HEK293T (cell line): ENCODE measurements at regions not wholly inside any gene's neighbourhood (a gene's known extent, or its start where the extent isn't known, plus 50 kb on each side); places are given as distances from the start of the nearest gene placed in this dataset.
"Not testable (repeated sequence)": the region's sequence is repeated elsewhere in the genome, so short reads cannot be mapped to it uniquely, and the experiment has no call there.

Source experiments
- CTCF ChIA-PET: fragments of 350-600 bp; formaldehyde crosslinking; extraction: SDS; loops from one replicate; lab custom pipeline; 2021; ENCODE audit warnings: antibody characterized with exemption, inconsistent platforms; lab: Yijun Ruan, JAX
- POLR2A ChIA-PET: fragments of 350-600 bp; formaldehyde crosslinking; extraction: SDS; loops from one replicate; lab custom pipeline; 2020; ENCODE audit warnings: antibody characterized with exemption, inconsistent platforms; lab: Yijun Ruan, JAX
- DNase-seq: peaks from one replicate; pipeline ENCODE4 v3.0.0; 2012; ENCODE audit warnings: mixed read lengths; ENCODE audit errors: extremely low spot score
- ARNT ChIP-seq: fragments of 450-650 bp; IDR thresholded peaks from 2 replicates; pipeline ENCODE4 v1.6.1; 2017; ENCODE audit warnings: mild to moderate bottlenecking
- BHLHE40 ChIP-seq: fragments of 450-650 bp; IDR thresholded peaks from 2 replicates; pipeline ENCODE4 v1.6.1; 2016; ENCODE audit warnings: mild to moderate bottlenecking, moderate library complexity, borderline replicate concordance
- CTBP1 ChIP-seq: fragments of 450-650 bp; IDR thresholded peaks from 2 replicates; pipeline ENCODE4 v1.6.1; 2016; ENCODE audit warnings: borderline replicate concordance
- ELF4 ChIP-seq: fragments of 450-650 bp; IDR thresholded peaks from 2 replicates; pipeline ENCODE4 v1.6.1; 2017; ENCODE audit warnings: antibody characterized with exemption
- FOXA1 ChIP-seq: fragments of 450-650 bp; IDR thresholded peaks from 2 replicates; pipeline ENCODE4 v1.6.1; 2016; ENCODE audit warnings: mild to moderate bottlenecking
- FOXK2 ChIP-seq: fragments of 450-650 bp; IDR thresholded peaks from 2 replicates; pipeline ENCODE4 v1.6.1; 2016; ENCODE audit warnings: mild to moderate bottlenecking
- FOXM1 ChIP-seq: fragments of 450-650 bp; IDR thresholded peaks from 2 replicates; pipeline ENCODE4 v1.6.1; 2017; ENCODE audit warnings: mild to moderate bottlenecking, borderline replicate concordance
- HDGF ChIP-seq: fragments of 450-650 bp; IDR thresholded peaks from 2 replicates; pipeline ENCODE4 v1.6.1; 2017; ENCODE audit warnings: antibody characterized with exemption, borderline replicate concordance
- L3MBTL2 ChIP-seq: fragments of 450-650 bp; conservative IDR thresholded peaks from 2 replicates; pipeline ENCODE4 v1.6.1; 2016; ENCODE audit warnings: mild to moderate bottlenecking
- LEF1 ChIP-seq: fragments of 450-650 bp; IDR thresholded peaks from 2 replicates; pipeline ENCODE4 v1.6.1; 2017; ENCODE audit warnings: mild to moderate bottlenecking, borderline replicate concordance
- NFRKB ChIP-seq: fragments of 450-650 bp; IDR thresholded peaks from 2 replicates; pipeline ENCODE4 v1.6.1; 2016; ENCODE audit warnings: mild to moderate bottlenecking, moderate library complexity
- PKNOX1 ChIP-seq: fragments of 450-650 bp; IDR thresholded peaks from 2 replicates; pipeline ENCODE4 v1.6.1; 2016
- SP1 ChIP-seq: fragments of 450-650 bp; IDR thresholded peaks from 2 replicates; pipeline ENCODE4 v1.6.1; 2017
- SUZ12 ChIP-seq: fragments of 450-650 bp; IDR thresholded peaks from 2 replicates; pipeline ENCODE4 v1.6.1; 2016; ENCODE audit warnings: mild to moderate bottlenecking
- TARDBP ChIP-seq: fragments of 450-650 bp; IDR thresholded peaks from 2 replicates; pipeline ENCODE4 v1.6.1; 2016
- ZNF384 ChIP-seq: fragments of 450-650 bp; IDR thresholded peaks from 2 replicates; pipeline ENCODE4 v1.6.1; 2016

GRCh38 chr2:52340171-52340570 is 1308.2 kb upstream of the NRXN1 start:
- POLR2A ChIA-PET: no interaction called here
- CTCF ChIA-PET: no interaction called here
- TF ChIP-seq SUZ12 (no peak), FOXA1 (no peak), LEF1 (no peak), SP1 (no peak), TARDBP (no peak), ELF4 (no peak), ARNT (no peak), PKNOX1 (no peak), HDGF (no peak), L3MBTL2 (no peak), BHLHE40 (no peak), FOXM1 (no peak), ZNF384 (no peak), CTBP1 (no peak), NFRKB (no peak)
- no peak for DNase-seq

GRCh38 chr2:52337786-52338185 is 1305.9 kb upstream of the NRXN1 start:
- POLR2A ChIA-PET, CTCF ChIA-PET, DNase-seq: not testable (repeated sequence)

GRCh38 chr2:52336951-52337350 is 1305.0 kb upstream of the NRXN1 start:
- POLR2A ChIA-PET: no interaction called here
- DNase-seq: no peak
- CTCF ChIA-PET: no interaction called here
- TF ChIP-seq NFRKB (no peak), HDGF (no peak), L3MBTL2 (no peak), ZNF384 (no peak), ELF4 (no peak), SUZ12 (no peak), FOXA1 (no peak), PKNOX1 (no peak), CTBP1 (no peak), LEF1 (no peak), FOXK2 (no peak), TARDBP (no peak), ARNT (no peak), FOXM1 (no peak), BHLHE40 (no peak)

GRCh38 chr2:52335727-52336126 is 1303.8 kb upstream of the NRXN1 start:
- TF ChIP-seq TARDBP (no peak), NFRKB (no peak), SP1 (no peak), FOXM1 (no peak), ARNT (no peak), PKNOX1 (no peak), FOXA1 (no peak), ELF4 (no peak), SUZ12 (no peak), L3MBTL2 (no peak), FOXK2 (no peak), HDGF (no peak), ZNF384 (no peak), BHLHE40 (no peak), CTBP1 (no peak), LEF1 (no peak)
- ChIA-PET CTCF (interaction anchor here (0.7 kb wide), 1 partner anchor 135 kb away, joined by 3 read pairs; no protein-coding TSS in a partner anchor), POLR2A (no interaction called here)
- no peak for DNase-seq

GRCh38 chr2:52334185-52334584 is 1302.3 kb upstream of the NRXN1 start:
- DNase-seq: no peak
- no peak for TF ChIP-seq FOXM1
- no peak for TF ChIP-seq HDGF
- TF ChIP-seq TARDBP: no peak
- TF ChIP-seq BHLHE40: no peak
- no peak for TF ChIP-seq CTBP1
- no peak for TF ChIP-seq SP1
- TF ChIP-seq NFRKB: no peak
- ChIA-PET CTCF (no interaction called here), POLR2A (no interaction called here)

GRCh38 chr2:52327641-52328040 is 1295.7 kb upstream of the NRXN1 start:
- no peak for DNase-seq
- no peak for TF ChIP-seq TARDBP
- TF ChIP-seq SP1: no peak
- TF ChIP-seq NFRKB: no peak
- TF ChIP-seq FOXK2: no peak
- no peak for TF ChIP-seq ARNT
- TF ChIP-seq CTBP1: no peak
- TF ChIP-seq BHLHE40: no peak
- no peak for TF ChIP-seq FOXA1
- TF ChIP-seq LEF1: no peak
- TF ChIP-seq SUZ12: no peak
- no peak for TF ChIP-seq HDGF
- no peak for TF ChIP-seq ELF4
- TF ChIP-seq ZNF384: no peak
- TF ChIP-seq L3MBTL2: no peak
- no peak for TF ChIP-seq FOXM1
- no peak for TF ChIP-seq PKNOX1
- ChIA-PET POLR2A (no interaction called here), CTCF (no interaction called here)
